HepG2 (cell line): ENCODE measurements at regions not wholly inside any gene's neighbourhood (a gene's known extent, or its start where the extent isn't known, plus 50 kb on each side); places are given as distances from the start of the nearest gene placed in this dataset.

ENCODE experiments used
- ATAC-seq: fragments of 200-7000 bp; cut with Tn5 transposase; 3 replicates; pipeline ENCODE4 v1.9.1; 2020; ENCODE audit warnings: mild to moderate bottlenecking, moderate library complexity
- BruUV-seq: library from RNA; stranded (reverse); fragments of 400-500 nt; replicated peaks from 2 replicates; lab custom pipeline; 2021; lab: Mats Ljungman, UMichigan
- CTCF ChIA-PET: fragments of 300-600 bp; formaldehyde crosslinking; extraction: SDS; loops from one replicate; lab custom pipeline; 2021; ENCODE audit warnings: low total read pairs, inconsistent platforms, low intra/inter-chr PET ratio; lab: Yijun Ruan, JAX
- POLR2A ChIA-PET: fragments of 350-600 bp; sonication (Branson Sonifier 250); formaldehyde crosslinking; loops from one replicate; lab custom pipeline; 2020; ENCODE audit warnings: antibody characterized with exemption, inconsistent platforms; lab: Yijun Ruan, JAX
- DNase-seq: peaks from one replicate; pipeline ENCODE4 v3.0.0-alpha.2; 2015; ENCODE audit warnings: low spot score
- FAIRE-seq: peaks from 3 replicates; lab custom pipeline; 2011; peaks lifted over from hg19 to GRCh38; lab: Jason Lieb, UNC
- H2AFZ ChIP-seq: one replicate; pipeline ENCODE4 v1.6.1; 2011; ENCODE audit warnings: low read length, inconsistent platforms
- H3K27ac ChIP-seq: fragments of 300-600 bp; 3 replicates; pipeline ENCODE4 v1.8.0; 2011; ENCODE audit warnings: mixed run types, mild to moderate bottlenecking, mixed read lengths, low read length, inconsistent platforms; ENCODE audit not compliant: insufficient read depth; ENCODE audit errors: extremely low read length
- H3K27me3 ChIP-seq, 2 experiments: fragments of 200-600 bp in 1 of 2; 2 replicates in 1 of 2; 3 replicates in 1 of 2; pipeline versions ENCODE4 v1.6.0 to v1.8.0; 2011; ENCODE audit warnings: low read length in 2 of 2, mild to moderate bottlenecking in 2 of 2, moderate library complexity in 2 of 2, inconsistent platforms in 1 of 2; ENCODE audit not compliant: insufficient read depth in 2 of 2, control insufficient read depth in 1 of 2
- H3K36me3 ChIP-seq, 2 experiments: fragments of 200-600 bp in 1 of 2; replicated peaks in 1 of 2; 2 replicates in 1 of 2; 3 replicates in 1 of 2; pipeline versions ENCODE4 v1.5.1 to v1.8.0; 2011; ENCODE audit warnings: low read length in 2 of 2, inconsistent platforms in 1 of 2; ENCODE audit not compliant: insufficient read depth in 2 of 2, control insufficient read depth in 1 of 2
- H3K4me1 ChIP-seq: 2 replicates; pipeline ENCODE4 v1.5.1; 2012; ENCODE audit warnings: low read length, inconsistent platforms; ENCODE audit not compliant: insufficient read depth
- H3K4me2 ChIP-seq: 2 replicates; pipeline ENCODE4 v1.6.0; 2011; ENCODE audit warnings: low read depth, low read length, inconsistent platforms
- H3K4me3 ChIP-seq, 3 experiments: fragments of 200-600 bp in 1 of 3; sonication (generic), shearing (Covaris generic) in 1 of 3; replicated peaks in 1 of 3; 2 replicates each; pipeline ENCODE4 v1.5.1; 2011 to 2016; ENCODE audit warnings: low read length in 3 of 3, inconsistent platforms in 2 of 3, low read depth in 2 of 3, mild to moderate bottlenecking in 2 of 3, control low read depth in 1 of 3, mixed read lengths in 1 of 3; ENCODE audit not compliant: insufficient read depth in 1 of 3
- H3K79me2 ChIP-seq: one replicate; pipeline ENCODE4 v1.6.1; 2011; ENCODE audit warnings: low read length, inconsistent platforms; ENCODE audit not compliant: insufficient read depth
- H3K9ac ChIP-seq: 2 replicates; pipeline ENCODE4 v1.6.0; 2011; ENCODE audit warnings: mild to moderate bottlenecking, low read depth, low read length, inconsistent platforms; ENCODE audit not compliant: insufficient read depth
- H3K9me3 ChIP-seq: 2 replicates; pipeline ENCODE4 v1.5.1; 2012; ENCODE audit warnings: mild to moderate bottlenecking, low read length
- H4K20me1 ChIP-seq: 2 replicates; pipeline ENCODE4 v1.6.0; 2011; ENCODE audit warnings: inconsistent platforms, mild to moderate bottlenecking, low read length, moderate library complexity; ENCODE audit not compliant: insufficient read depth
- FOXP1 ChIP-seq, 2 experiments: fragments of 450-650 bp in 1 of 2; IDR thresholded peaks; 2 replicates each; pipeline ENCODE4 v1.6.1; 2017 to 2018; ENCODE audit warnings: antibody characterized with exemption in 1 of 2
- MAFK ChIP-seq, 2 experiments: IDR thresholded peaks in 1 of 2; conservative IDR thresholded peaks in 1 of 2; 2 replicates each; pipeline ENCODE4 v1.6.1; 2011; ENCODE audit warnings: improper control_type of control experiment in 2 of 2, low read length in 2 of 2
- MBD4 ChIP-seq: IDR thresholded peaks from 2 replicates; pipeline ENCODE4 v1.6.1; 2012; ENCODE audit warnings: low read length, inconsistent platforms, borderline replicate concordance
- MEF2D ChIP-seq: sonication (generic); formaldehyde crosslinking; IDR thresholded peaks from 2 replicates; pipeline ENCODE4 v1.5.1; 2020; ENCODE audit warnings: mild to moderate bottlenecking, missing genetic modification reagents
- TRIM22 ChIP-seq: fragments of 450-650 bp; IDR thresholded peaks from 2 replicates; pipeline ENCODE4 v1.6.1; 2017
- ZNF644 ChIP-seq: IDR thresholded peaks from 2 replicates; pipeline ENCODE4 v1.6.1; 2016; ENCODE audit warnings: low read depth
- in situ Hi-C: cut with HindIII; loops from 2 replicates; pipeline ENCODE4 v1.10.0; 2017; ENCODE audit warnings: low pct_unique_long_range_greater_than_20kb; ENCODE audit not compliant: extremely low pct_ligation_motif_present
- intact Hi-C: fragments of 100-400 bp; cut with micrococcal nuclease; formaldehyde crosslinking; loops from one replicate; pipeline ENCODE4 v1.10.0; 2022; ENCODE audit not compliant: unreplicated experiment
- TF ChIP-seq, protein P1 (sequence below): IDR thresholded peaks from 2 replicates; pipeline ENCODE4 v1.6.1; 2016; ENCODE audit warnings: missing compliant biosample characterization, missing genetic modification reagents, borderline replicate concordance

- TF ChIP-seq ZNF644 (CRISPR knock-in tag) = peak; percentile 25; the same call in 1 of the 2 replicates
- TF ChIP-seq, protein P1, sequence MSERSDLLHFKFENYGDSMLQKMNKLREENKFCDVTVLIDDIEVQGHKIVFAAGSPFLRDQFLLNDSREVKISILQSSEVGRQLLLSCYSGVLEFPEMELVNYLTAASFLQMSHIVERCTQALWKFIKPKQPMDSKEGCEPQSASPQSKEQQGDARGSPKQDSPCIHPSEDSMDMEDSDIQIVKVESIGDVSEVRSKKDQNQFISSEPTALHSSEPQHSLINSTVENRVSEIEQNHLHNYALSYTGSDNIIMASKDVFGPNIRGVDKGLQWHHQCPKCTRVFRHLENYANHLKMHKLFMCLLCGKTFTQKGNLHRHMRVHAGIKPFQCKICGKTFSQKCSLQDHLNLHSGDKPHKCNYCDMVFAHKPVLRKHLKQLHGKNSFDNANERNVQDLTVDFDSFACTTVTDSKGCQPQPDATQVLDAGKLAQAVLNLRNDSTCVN (CRISPR knock-in tag) = no peak
- TF ChIP-seq MEF2D (CRISPR knock-in tag) = no peak
- TF ChIP-seq MBD4 = no peak
- TF ChIP-seq TRIM22 = no peak
Measured at GRCh38 chr3:20340324-20340928, 154.4 kb upstream of the SGO1 start (continued).

- Histone ChIP-seq H3K4me3 (no peak overlapping the region), H3K36me3 (no peaks in the 10 kb centered on the region), H3K4me1 (no peaks in the 10 kb centered on the region), H3K9ac (no peak overlapping the region), H3K27ac (no peak overlapping the region), H4K20me1 (no peaks in the 10 kb centered on the region)
- BruUV-seq = no TSS peak
- intact Hi-C loops = no loop called here
- no peak for FAIRE-seq
- in situ Hi-C loops = no loop called here
- no peak for DNase-seq
- TF ChIP-seq FOXP1 (IDR thresholded peaks at IDR 0.05) = no peak
- no peak for TF ChIP-seq FOXP1 (CRISPR knock-in tag; IDR thresholded peaks at IDR 0.05)
- 0 out of 4 replicates have a peak, but pooled peaks of 1 of the 2 experiments have one; percentile 8 for TF ChIP-seq MAFK (conservative IDR thresholded peaks at IDR 0.05 in 1 of 2, IDR thresholded peaks at IDR 0.05 in 1 of 2; ENCODE audit: low read length in 2 of 2)
- TF ChIP-seq, all 625 proteins: peak for 1
- H2AFZ ChIP-seq = no peak overlapping the region
- no peak overlapping the region for H3K4me2 ChIP-seq
- ChIA-PET POLR2A (no interaction called here), CTCF (no interaction called here)
- ATAC-seq = no peak
- no peaks in the 10 kb centered on the region for H3K79me2 ChIP-seq
- H3K9me3 ChIP-seq = no peaks in the 10 kb centered on the region
- H3K27me3 ChIP-seq = no peaks in the 10 kb centered on the region; a peak in 1 of 5 replicates
Measured at GRCh38 chr3:20336572-20336971, 150.6 kb upstream of the SGO1 start.
